ENCODE measurements at regions not wholly inside any gene's neighbourhood (a gene's known extent, or its start where the extent isn't known, plus 50 kb on each side); places are given as distances from the start of the nearest gene placed in this dataset.

GRCh38 chr15:81064253-81064652 is 63.5 kb downstream of the TLNRD1 start:
- TF ChIP-seq CTCF (IDR thresholded peaks at IDR 0.05) (no peak), POLR2A (IDR thresholded peaks at IDR 0.05) (no peak)

Data from thyroid gland (tissue), 4 donors.